ENCODE measurements at regions not wholly inside any gene's neighbourhood (a gene's known extent, or its start where the extent isn't known, plus 50 kb on each side); places are given as distances from the start of the nearest gene placed in this dataset.
"Not testable (repeated sequence)": the region's sequence is repeated elsewhere in the genome, so short reads cannot be mapped to it uniquely, and the experiment has no call there.

- DNase-seq (ENCODE audit: low read depth in 2 of 2) = no peak
These were observed 75.8 kb upstream of the BACH2 start for GRCh38 chr6:90372450-90372849.

GRCh38 chr6:90370493-90370959 is 73.9 kb upstream of the BACH2 start:
- no peak for DNase-seq (ENCODE audit: low read depth in 2 of 2)

GRCh38 chr6:90369651-90370050 is 73.0 kb upstream of the BACH2 start:
- DNase-seq (ENCODE audit: low read depth in 2 of 2) = no peak

GRCh38 chr6:90369024-90369519 is 72.4 kb upstream of the BACH2 start:
- DNase-seq (ENCODE audit: low read depth in 2 of 2) = no peak

GRCh38 chr6:90368601-90369000 is 72.0 kb upstream of the BACH2 start:
- DNase-seq (ENCODE audit: low read depth in 2 of 2) = no peak

GRCh38 chr6:90368001-90368400 is 71.4 kb upstream of the BACH2 start:
- DNase-seq (ENCODE audit: low read depth in 2 of 2) = no peak

- DNase-seq (ENCODE audit: low read depth in 2 of 2) = no peak
These were observed 69.0 kb upstream of the BACH2 start for GRCh38 chr6:90365565-90366219.

GRCh38 chr6:90365002-90365401 is 68.4 kb upstream of the BACH2 start:
- DNase-seq (ENCODE audit: low read depth in 2 of 2) = no peak

GRCh38 chr6:90364286-90364685 is 67.6 kb upstream of the BACH2 start:
- DNase-seq (ENCODE audit: low read depth in 2 of 2) = no peak

GRCh38 chr6:90362318-90362717 is 65.7 kb upstream of the BACH2 start:
- DNase-seq (ENCODE audit: low read depth in 2 of 2) = no peak

- no peak for DNase-seq (ENCODE audit: low read depth in 2 of 2)
These were observed 64.5 kb upstream of the BACH2 start for GRCh38 chr6:90361174-90361573.

GRCh38 chr6:90358036-90358770 is 61.6 kb upstream of the BACH2 start:
- not testable (repeated sequence) for DNase-seq (ENCODE audit: low read depth in 2 of 2)

GRCh38 chr6:90356012-90356421 is 59.4 kb upstream of the BACH2 start:
- DNase-seq (ENCODE audit: low read depth in 2 of 2) = no peak

- no peak for DNase-seq (ENCODE audit: low read depth in 2 of 2)
These were observed 58.3 kb upstream of the BACH2 start for GRCh38 chr6:90354961-90355360.

- DNase-seq (ENCODE audit: low read depth in 2 of 2) = no peak
These were observed 55.1 kb upstream of the BACH2 start for GRCh38 chr6:90351696-90352095.

- DNase-seq (ENCODE audit: low read depth in 2 of 2) = peak; percentile 30 to 35
These were observed 54.3 kb upstream of the BACH2 start for GRCh38 chr6:90350689-90351554.

GRCh38 chr6:90347411-90347851 is 50.8 kb upstream of the BACH2 start:
- DNase-seq (ENCODE audit: low read depth in 2 of 2) = no peak

- no peak for DNase-seq (ENCODE audit: low read depth in 2 of 2)
These were observed 50.1 kb upstream of the BACH2 start for GRCh38 chr6:90346729-90347128.

Data from stimulated activated CD8-positive, alpha-beta memory T cell treated with anti-CD3 and anti-CD28 coated beads, Interleukin-7, amount 100 ng/mL, for 4 hours (primary cell).